Gastroesophageal sphincter (tissue), 4 donors: ENCODE measurements at regions not wholly inside any gene's neighbourhood (a gene's known extent, or its start where the extent isn't known, plus 50 kb on each side); places are given as distances from the start of the nearest gene placed in this dataset.
A peak's percentile ranks its signal among the peaks of the same experiment; 100 is the strongest.

Experiments
- ATAC-seq: fragments of 150-250 bp; one replicate; pipeline ENCODE4 v1.9.1; 2016; ENCODE audit warnings: mild to moderate bottlenecking, moderate library complexity
- H3K27ac ChIP-seq, 4 donors: fragments of 200-600 bp; sonication (generic) in 3 of 4; 1 replicate in 3 of 4; 2 replicates in 1 of 4; pipeline ENCODE4 v1.5.1; 2016 to 2019
- H3K27me3 ChIP-seq: fragments of 200-600 bp; sonication (generic); one replicate; pipeline ENCODE4 v1.5.1; 2019
- H3K36me3 ChIP-seq, 2 donors: fragments of 200-600 bp; sonication (generic); one replicate each; pipeline ENCODE4 v1.5.1; 2019; ENCODE audit warnings: control low read depth in 1 of 2
- H3K4me1 ChIP-seq, 3 donors: fragments of 200-600 bp; sonication (generic); 1 replicate in 2 of 3; 2 replicates in 1 of 3; pipeline ENCODE4 v1.5.1; 2016 to 2019; ENCODE audit warnings: control low read depth in 2 of 3
- H3K4me3 ChIP-seq, 2 donors: fragments of 200-600 bp; sonication (generic); one replicate each; pipeline ENCODE4 v1.5.1; 2019; ENCODE audit warnings: mild to moderate bottlenecking in 1 of 2, moderate library complexity in 1 of 2
- H3K9me3 ChIP-seq, 3 donors: fragments of 200-600 bp; sonication (generic); one replicate each; pipeline ENCODE4 v1.5.1; 2017 to 2019; ENCODE audit warnings: control low read depth in 2 of 3
- CTCF ChIP-seq, 4 experiments: fragments of 200-600 bp in 2 of 4; fragments of 450-650 bp in 2 of 4; sonication (generic) in 1 of 4; IDR thresholded peaks; one replicate each; pipeline ENCODE4 v1.5.1; 2017 to 2019; ENCODE audit warnings: antibody characterized with exemption in 4 of 4, mild to moderate bottlenecking in 2 of 4, moderate library complexity in 2 of 4
- EP300 ChIP-seq: sonication (generic); formaldehyde crosslinking; IDR thresholded peaks from one replicate; pipeline ENCODE4 v1.6.1; 2017; ENCODE audit warnings: antibody characterized with exemption, mild to moderate bottlenecking
- POLR2A ChIP-seq, 2 donors: fragments of 450-650 bp; IDR thresholded peaks; one replicate each; pipeline ENCODE4 v1.6.1; 2017; ENCODE audit warnings: antibody characterized with exemption in 2 of 2, mild to moderate bottlenecking in 2 of 2, moderate library complexity in 1 of 2
- POLR2AphosphoS5 ChIP-seq: sonication (generic); formaldehyde crosslinking; IDR thresholded peaks from one replicate; pipeline ENCODE4 v1.6.1; 2017; ENCODE audit warnings: antibody characterized with exemption
- WGBS, 2 donors: methylation state at CpG; one replicate each; pipeline ENCODE4 v1.1.5; 2018; ENCODE audit warnings: low coverage in 1 of 2; 5-methylcytosine and 5-hydroxymethylcytosine counted together

GRCh38 chr10:89091496-89091895, 100.9 kb downstream of the FAS start:
- ATAC-seq, result no peak
- 53 to 57% methylated on average over 3 of the region's 3 CpGs for WGBS, 2 donors
- Histone ChIP-seq H3K4me1 (peaks cover 0 to 23% (median 3%) of the 10 kb centered on the region in 3 donors), H3K27ac (peak overlapping the region in 1 of 4 donors; percentile 35), H3K27me3 (no peaks in the 10 kb centered on the region), H3K4me3 (no peak overlapping the region), H3K9me3 (no peaks in the 10 kb centered on the region), H3K36me3 (no peaks in the 10 kb centered on the region)
- TF ChIP-seq CTCF (IDR thresholded peaks at IDR 0.05) (no peak), EP300 (no peak), POLR2AphosphoS5 (no peak), POLR2A (IDR thresholded peaks at IDR 0.05) (no peak)

- Histone ChIP-seq H3K9me3 (no peaks in the 10 kb centered on the region), H3K27me3 (no peaks in the 10 kb centered on the region), H3K4me3 (no peak overlapping the region), H3K36me3 (no peaks in the 10 kb centered on the region), H3K27ac (peak overlapping the region in 3 of 4 donors; percentile 16 to 35 (median 35)), H3K4me1 (peaks cover 0 to 23% (median 3%) of the 10 kb centered on the region in 3 donors)
- no peak for TF ChIP-seq POLR2AphosphoS5
- TF ChIP-seq EP300, result no peak
- TF ChIP-seq CTCF (IDR thresholded peaks at IDR 0.05), result no peak
- no peak for TF ChIP-seq POLR2A (IDR thresholded peaks at IDR 0.05)
- ATAC-seq, result no peak
- WGBS, 2 donors, result 45 to 56% methylated on average over 6 of the region's 6 CpGs
These were observed 100.3 kb downstream of the FAS start for GRCh38 chr10:89090756-89091445.

- TF ChIP-seq CTCF (IDR thresholded peaks at IDR 0.05), result no peak
- no peak for TF ChIP-seq POLR2A (IDR thresholded peaks at IDR 0.05)
- TF ChIP-seq POLR2AphosphoS5, result peak; percentile 54
- H3K27me3 ChIP-seq, result no peaks in the 10 kb centered on the region
- no peaks in the 10 kb centered on the region for H3K36me3 ChIP-seq
- H3K9me3 ChIP-seq, result no peaks in the 10 kb centered on the region
- peaks cover 0 to 19% (median 3%) of the 10 kb centered on the region in 3 donors for H3K4me1 ChIP-seq
- H3K4me3 ChIP-seq, result peak overlapping the region in 1 of 2 donors; percentile 12
- H3K27ac ChIP-seq, result peak overlapping the region; percentile 29 to 63 (median 62)
- WGBS, 2 donors, result 51% methylated on average over 8 of the region's 13 CpGs; no CpG with 5 or more reads in 1 of the 2 donors
- ATAC-seq, result peak; percentile 91
These were observed 96.4 kb downstream of the FAS start for GRCh38 chr10:89086801-89087521.

- peaks cover 0 to 5% (median 0%) of the 10 kb centered on the region in 3 donors for H3K4me1 ChIP-seq
- no peak overlapping the region for H3K27ac ChIP-seq
- 84 to 85% methylated on average over 3 to 4 of the region's 4 CpGs for WGBS, 2 donors
- H3K36me3 ChIP-seq, result no peaks in the 10 kb centered on the region
- H3K9me3 ChIP-seq, result no peaks in the 10 kb centered on the region
- ATAC-seq, result no peak
- no peak overlapping the region for H3K4me3 ChIP-seq
- TF ChIP-seq POLR2AphosphoS5 (no peak), POLR2A (IDR thresholded peaks at IDR 0.05) (no peak), CTCF (IDR thresholded peaks at IDR 0.05) (no peak), EP300 (no peak)
- no peaks in the 10 kb centered on the region for H3K27me3 ChIP-seq
These were observed 94.6 kb downstream of the FAS start for GRCh38 chr10:89085153-89085552.

GRCh38 chr10:89082086-89082485, 91.5 kb downstream of the FAS start:
- Histone ChIP-seq H3K36me3 (no peaks in the 10 kb centered on the region), H3K4me3 (no peak overlapping the region), H3K9me3 (no peaks in the 10 kb centered on the region), H3K4me1 (peaks cover 0 to 2% (median 0%) of the 10 kb centered on the region in 3 donors), H3K27me3 (no peaks in the 10 kb centered on the region), H3K27ac (no peak overlapping the region)
- ATAC-seq, result no peak
- TF ChIP-seq POLR2AphosphoS5, result no peak
- no peak for TF ChIP-seq POLR2A (IDR thresholded peaks at IDR 0.05)
- TF ChIP-seq EP300, result no peak
- TF ChIP-seq CTCF (IDR thresholded peaks at IDR 0.05), result no peak
- WGBS, 2 donors, result 71 to 75% methylated on average over 1 to 5 of the region's 5 CpGs
